ENCODE measurements at regions not wholly inside any gene's neighbourhood (a gene's known extent, or its start where the extent isn't known, plus 50 kb on each side); places are given as distances from the start of the nearest gene placed in this dataset.
"Not testable (repeated sequence)": the region's sequence is repeated elsewhere in the genome, so short reads cannot be mapped to it uniquely, and the experiment has no call there.

GRCh38 chrY:18599606-18600005, 53.1 kb downstream of the HSFY1 start:
- DNase-seq (ENCODE audit: low spot score); FAIRE-seq: not testable (repeated sequence)

- FAIRE-seq; DNase-seq (ENCODE audit: low spot score): not testable (repeated sequence)
Measured at GRCh38 chrY:18601287-18601686, 54.8 kb downstream of the HSFY1 start.

GRCh38 chrY:18606251-18606650, 59.7 kb downstream of the HSFY1 start:
- DNase-seq (ENCODE audit: low spot score), result not testable (repeated sequence)
- peak; percentile 67 for FAIRE-seq

DNA sequence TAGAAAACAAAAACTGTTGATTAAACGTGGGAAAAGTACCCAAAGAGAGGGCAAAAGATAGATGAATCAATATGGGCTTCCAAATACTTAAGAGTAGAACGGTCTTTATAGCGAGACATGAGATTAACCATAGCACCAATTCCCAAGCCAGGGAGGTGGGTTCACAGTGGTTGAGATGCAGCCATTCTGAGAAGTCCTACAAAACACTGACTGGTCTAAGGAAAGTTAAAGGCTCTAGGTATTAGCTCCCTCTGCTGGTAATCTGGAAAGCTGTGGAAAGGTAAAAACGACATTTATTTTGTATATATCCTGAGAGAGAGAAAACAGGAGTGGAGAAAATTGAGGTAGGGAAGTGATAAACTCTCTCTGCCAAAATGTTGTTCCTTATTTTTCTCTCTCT, 61.7 kb downstream of the HSFY1 start:
- peak; percentile 93 for FAIRE-seq
- DNase-seq (ENCODE audit: low spot score), result not testable (repeated sequence)

GRCh38 chrY:18615809-18616208, 69.3 kb downstream of the HSFY1 start:
- DNase-seq (ENCODE audit: low spot score), result not testable (repeated sequence)
- peak; percentile 60 for FAIRE-seq

- FAIRE-seq, result peak; percentile 20
- DNase-seq (ENCODE audit: low spot score), result not testable (repeated sequence)
Measured at GRCh38 chrY:18629805-18630516, 83.4 kb downstream of the HSFY1 start.

DNA sequence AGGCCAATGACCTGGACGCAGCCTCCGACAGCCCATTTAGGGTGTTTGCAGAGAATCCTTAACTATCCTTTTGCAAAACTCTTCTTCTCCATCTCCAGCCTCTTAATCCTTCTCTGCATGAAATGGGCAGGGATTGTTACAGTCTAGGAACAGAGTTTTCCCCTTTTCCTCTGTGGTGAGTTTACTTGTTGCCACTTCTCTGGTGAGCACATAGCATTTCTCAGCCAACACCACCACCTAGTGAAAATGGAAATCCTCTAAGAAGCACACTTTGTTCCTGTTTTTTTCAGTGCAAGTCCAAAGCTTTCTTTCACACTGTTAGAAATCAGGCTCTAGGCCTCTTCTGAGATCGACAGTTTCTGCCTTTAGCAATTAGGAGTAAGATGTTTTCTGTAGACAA, 84.1 kb downstream of the HSFY1 start:
- FAIRE-seq; DNase-seq (ENCODE audit: low spot score): not testable (repeated sequence)

DNA sequence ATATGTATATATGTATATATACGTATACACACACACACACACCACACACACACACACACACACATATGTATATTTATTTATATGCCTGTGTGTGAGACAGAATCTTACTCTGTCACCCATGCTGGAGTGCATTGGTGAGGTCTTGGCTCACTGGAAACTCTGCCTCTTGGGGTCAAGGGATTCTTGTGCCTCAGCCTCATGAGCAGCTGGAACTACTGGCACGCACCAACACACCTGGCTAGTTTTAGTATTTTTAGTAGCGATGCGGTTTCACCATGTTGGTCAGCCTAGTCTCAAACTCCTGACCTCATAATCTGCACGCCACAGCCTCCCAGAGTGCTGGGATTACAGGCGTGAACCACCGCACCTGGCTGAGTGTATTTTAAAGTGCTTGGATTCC, 85.1 kb downstream of the HSFY1 start:
- not testable (repeated sequence) for DNase-seq (ENCODE audit: low spot score); FAIRE-seq

GRCh38 chrY:18650746-18651145, 104.2 kb downstream of the HSFY1 start:
- FAIRE-seq (no peak), DNase-seq (ENCODE audit: low spot score) (no peak)

DNA sequence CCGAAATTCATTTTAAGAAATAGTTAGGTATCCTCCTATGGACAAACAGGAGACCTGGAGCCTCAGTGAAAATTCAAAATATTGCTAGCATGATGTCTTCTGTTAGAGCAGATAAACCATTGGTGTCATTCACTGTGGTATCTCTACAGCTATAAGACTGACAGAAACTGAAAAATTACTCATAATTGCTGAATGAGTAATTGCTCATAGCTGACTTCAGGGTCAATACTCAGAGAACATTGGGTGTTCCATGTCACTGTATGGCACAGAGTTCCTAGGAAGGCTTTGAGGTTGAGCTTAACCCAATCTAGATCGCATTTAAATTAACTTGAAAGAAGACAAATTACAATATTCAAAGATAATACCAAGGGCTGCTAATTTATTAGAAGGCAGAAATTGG, 109.0 kb downstream of the HSFY2 start:
- DNase-seq (ENCODE audit: low spot score) (no peak), FAIRE-seq (no peak)

DNA sequence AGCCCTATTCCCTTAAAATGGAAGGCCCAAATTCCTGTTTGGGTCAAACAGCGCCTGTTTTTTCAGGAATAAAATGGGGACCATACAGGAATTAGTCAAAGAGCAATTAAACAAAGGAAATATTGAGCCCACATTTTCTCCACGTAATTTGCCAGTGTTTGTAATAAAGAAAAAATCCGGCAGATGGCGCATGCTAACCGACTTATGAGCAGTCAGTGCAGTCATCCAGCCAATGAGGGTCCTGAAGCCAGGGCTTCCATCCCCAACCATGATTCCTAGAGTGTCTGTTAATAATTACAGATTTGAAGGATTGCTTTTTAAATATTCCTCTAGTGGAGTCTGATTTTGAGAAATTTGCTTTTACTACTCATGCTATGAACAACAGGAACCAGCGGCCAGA, 103.7 kb downstream of the HSFY2 start:
- DNase-seq (ENCODE audit: low spot score) (peak; percentile 29), FAIRE-seq (peak; percentile 78)

DNA sequence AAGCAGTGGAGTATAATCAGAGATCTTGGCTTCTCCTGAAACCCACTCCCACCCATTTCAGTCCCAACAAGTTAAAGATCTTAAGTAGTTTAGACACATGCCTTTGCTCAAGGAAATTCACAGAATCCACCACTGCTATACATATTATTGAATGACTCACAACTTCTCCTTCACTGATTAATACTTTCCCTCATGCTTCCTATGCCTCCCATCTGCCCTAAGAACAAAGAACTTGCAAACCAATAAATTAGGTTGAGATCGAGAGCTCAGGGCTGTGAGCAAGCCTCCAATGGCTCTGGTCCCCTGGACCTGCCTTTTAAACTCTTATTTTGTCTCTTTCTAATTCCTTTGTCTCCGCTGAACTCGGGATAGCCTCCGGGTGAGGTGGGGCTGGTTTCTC, 101.6 kb downstream of the HSFY2 start:
- DNase-seq (ENCODE audit: low spot score), result no peak
- no peak for FAIRE-seq

DNA sequence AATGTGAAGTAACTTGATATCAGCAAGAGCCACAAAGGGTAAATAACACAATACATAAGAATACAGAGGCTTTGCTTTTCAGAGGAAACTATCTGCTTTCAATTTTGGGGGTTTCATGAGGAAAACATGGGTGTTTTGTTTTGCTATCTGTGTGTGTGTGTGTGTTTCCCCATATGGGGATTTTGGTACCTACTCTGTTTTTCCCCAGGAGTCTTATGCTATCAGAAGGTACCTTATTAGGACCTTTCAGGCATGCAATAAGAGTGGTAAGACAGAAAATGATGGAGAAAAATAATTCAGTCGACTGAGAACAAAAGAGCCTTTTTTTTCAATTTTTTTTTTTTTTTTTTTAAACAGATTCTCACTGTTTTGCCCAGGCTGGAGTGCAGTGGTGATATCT, 87.5 kb downstream of the HSFY2 start:
- DNase-seq (ENCODE audit: low spot score), result not testable (repeated sequence)
- peak; percentile 28 for FAIRE-seq

DNA sequence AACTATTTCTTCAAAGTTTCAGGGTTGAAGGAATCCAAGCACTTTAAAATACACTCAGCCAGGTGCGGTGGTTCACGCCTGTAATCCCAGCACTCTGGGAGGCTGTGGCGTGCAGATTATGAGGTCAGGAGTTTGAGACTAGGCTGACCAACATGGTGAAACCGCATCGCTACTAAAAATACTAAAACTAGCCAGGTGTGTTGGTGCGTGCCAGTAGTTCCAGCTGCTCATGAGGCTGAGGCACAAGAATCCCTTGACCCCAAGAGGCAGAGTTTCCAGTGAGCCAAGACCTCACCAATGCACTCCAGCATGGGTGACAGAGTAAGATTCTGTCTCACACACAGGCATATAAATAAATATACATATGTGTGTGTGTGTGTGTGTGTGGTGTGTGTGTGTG, 85.2 kb downstream of the HSFY2 start:
- not testable (repeated sequence) for DNase-seq (ENCODE audit: low spot score); FAIRE-seq

DNA sequence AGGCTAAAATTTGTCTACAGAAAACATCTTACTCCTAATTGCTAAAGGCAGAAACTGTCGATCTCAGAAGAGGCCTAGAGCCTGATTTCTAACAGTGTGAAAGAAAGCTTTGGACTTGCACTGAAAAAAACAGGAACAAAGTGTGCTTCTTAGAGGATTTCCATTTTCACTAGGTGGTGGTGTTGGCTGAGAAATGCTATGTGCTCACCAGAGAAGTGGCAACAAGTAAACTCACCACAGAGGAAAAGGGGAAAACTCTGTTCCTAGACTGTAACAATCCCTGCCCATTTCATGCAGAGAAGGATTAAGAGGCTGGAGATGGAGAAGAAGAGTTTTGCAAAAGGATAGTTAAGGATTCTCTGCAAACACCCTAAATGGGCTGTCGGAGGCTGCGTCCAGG, 84.1 kb downstream of the HSFY2 start:
- FAIRE-seq, result peak; percentile 42
- not testable (repeated sequence) for DNase-seq (ENCODE audit: low spot score)

- DNase-seq (ENCODE audit: low spot score), result not testable (repeated sequence)
- peak; percentile 11 for FAIRE-seq
Measured at GRCh38 chrY:18689890-18690593, 83.5 kb downstream of the HSFY2 start.

GRCh38 chrY:18696788-18697187, 76.7 kb downstream of the HSFY2 start:
- not testable (repeated sequence) for DNase-seq (ENCODE audit: low spot score); FAIRE-seq

DNA sequence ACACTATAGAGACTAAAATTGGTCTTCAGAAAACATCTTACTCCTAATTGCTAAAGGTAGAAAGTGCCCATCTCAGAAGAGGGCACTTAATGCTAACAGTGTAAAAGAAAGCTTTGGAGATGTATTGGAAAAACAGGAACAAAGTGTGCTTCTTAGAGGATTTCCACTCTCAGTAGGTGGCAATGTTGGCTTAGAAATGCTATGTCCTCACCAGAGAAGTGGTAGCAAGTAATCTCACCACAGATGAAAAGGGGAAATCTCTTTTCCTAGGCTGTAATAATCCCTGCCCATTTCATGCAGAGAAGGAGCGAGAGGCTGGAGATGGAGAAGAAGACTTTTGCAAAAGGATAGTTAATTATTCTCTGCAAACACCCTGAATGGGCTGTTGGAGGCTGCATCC, 69.3 kb downstream of the HSFY2 start:
- DNase-seq (ENCODE audit: low spot score), result not testable (repeated sequence)
- peak; percentile 73 for FAIRE-seq

- FAIRE-seq, result peak; percentile 90
- not testable (repeated sequence) for DNase-seq (ENCODE audit: low spot score)
Measured at GRCh38 chrY:18711785-18712184, 61.8 kb downstream of the HSFY2 start.

DNA sequence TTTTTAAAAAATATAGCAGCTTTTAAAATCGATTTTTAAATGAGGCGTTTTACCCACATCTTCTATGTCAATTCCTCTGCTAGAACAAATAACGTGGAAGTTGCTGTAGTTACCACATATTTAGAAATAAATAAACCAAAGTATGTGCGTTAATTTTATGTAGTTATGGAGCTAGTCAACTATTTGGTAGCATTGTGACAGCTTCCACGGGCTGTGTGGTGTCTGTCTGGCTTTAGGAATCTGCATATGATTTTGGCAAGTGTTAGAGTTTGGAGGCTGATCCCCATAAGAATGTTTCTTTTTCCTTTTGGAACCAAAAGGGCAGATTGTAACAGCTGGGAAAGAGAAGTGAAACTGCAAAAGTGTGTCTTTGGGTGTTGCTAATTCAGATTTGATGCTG, 59.8 kb downstream of the HSFY2 start:
- FAIRE-seq, result peak; percentile 35
- DNase-seq (ENCODE audit: low spot score), result not testable (repeated sequence)

DNA sequence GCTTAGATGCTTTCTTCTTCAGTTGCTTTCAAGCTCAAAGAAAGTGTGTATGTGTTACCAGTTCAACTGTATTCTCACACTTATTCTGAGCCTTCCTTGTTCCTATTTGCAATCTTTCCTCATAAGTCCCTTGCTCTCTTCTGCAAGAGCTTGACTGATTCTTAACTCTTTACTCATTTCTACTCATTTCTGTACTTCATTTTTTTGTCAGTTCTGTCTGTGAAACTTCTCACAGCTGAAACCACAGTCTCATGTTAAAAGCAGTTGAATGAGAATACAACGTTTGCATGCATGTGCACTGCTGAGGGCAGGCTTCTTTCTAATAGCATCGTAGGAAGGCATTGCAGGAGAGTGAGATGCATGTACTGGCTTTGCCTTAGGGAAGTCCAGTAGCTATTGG, 54.8 kb downstream of the HSFY2 start:
- not testable (repeated sequence) for FAIRE-seq; DNase-seq (ENCODE audit: low spot score)

- not testable (repeated sequence) for DNase-seq (ENCODE audit: low spot score); FAIRE-seq
Measured at GRCh38 chrY:18720395-18720794, 53.1 kb downstream of the HSFY2 start.

All from RCC 7860 (cell line).